Lower lobe of right lung (tissue), 2 donors: ENCODE measurements at regions not wholly inside any gene's neighbourhood (a gene's known extent, or its start where the extent isn't known, plus 50 kb on each side); places are given as distances from the start of the nearest gene placed in this dataset.
A peak's percentile ranks its signal among the peaks of the same experiment; 100 is the strongest.

ENCODE experiments used
- ATAC-seq, 2 donors: fragments of 200-7000 bp; cut with Tn5 transposase; one replicate each; pipeline ENCODE4 v1.9.1; 2020 to 2022; ENCODE audit warnings: mild to moderate bottlenecking in 2 of 2, moderate library complexity in 2 of 2
- DNase-seq: peaks from one replicate; pipeline ENCODE4 v3.0.0-alpha.2; 2020
- H3K27ac ChIP-seq: fragments of 200-600 bp; one replicate; pipeline ENCODE4 v1.8.0; 2022
- H3K27me3 ChIP-seq: fragments of 200-600 bp; one replicate; pipeline ENCODE4 v1.8.0; 2022; ENCODE audit warnings: low read depth
- H3K36me3 ChIP-seq: fragments of 200-600 bp; one replicate; pipeline ENCODE4 v1.8.0; 2022; ENCODE audit warnings: mild to moderate bottlenecking
- H3K4me1 ChIP-seq: fragments of 200-600 bp; one replicate; pipeline ENCODE4 v1.8.0; 2022
- H3K4me3 ChIP-seq: fragments of 200-600 bp; one replicate; pipeline ENCODE4 v1.8.0; 2022; ENCODE audit warnings: mild to moderate bottlenecking
- H3K9me3 ChIP-seq: fragments of 200-600 bp; one replicate; pipeline ENCODE4 v1.8.0; 2022
- CTCF ChIP-seq: fragments of 200-600 bp; IDR thresholded peaks from one replicate; pipeline ENCODE4 v1.8.0; 2022; ENCODE audit warnings: antibody characterized with exemption, mild to moderate bottlenecking
- intact Hi-C: fragments of 100-400 bp; cut with DNase I; formaldehyde crosslinking; loops from one replicate; pipeline ENCODE4 v1.11.0; 2022
- donor health status: DM: no; HTN: yes; CAD: no; lungs with severe emphysema.

- intact Hi-C loops, result no loop called here
- no peak overlapping the region for H3K27ac ChIP-seq
- no peaks in the 10 kb centered on the region for H3K4me1 ChIP-seq
- H3K9me3 ChIP-seq, result peaks cover 12% of the 10 kb centered on the region
- ATAC-seq (no peak), DNase-seq (no peak)
- no peak for TF ChIP-seq CTCF
- no peak overlapping the region for H3K4me3 ChIP-seq
- no peaks in the 10 kb centered on the region for H3K27me3 ChIP-seq
- no peaks in the 10 kb centered on the region for H3K36me3 ChIP-seq
Observed at GRCh38 chr14:54147758-54148157, 191.1 kb upstream of the BMP4 start.

- intact Hi-C loops, result no loop called here
- H3K36me3 ChIP-seq, result no peaks in the 10 kb centered on the region
Observed at GRCh38 chr14:54148251-54148650, 191.6 kb upstream of the BMP4 start.

GRCh38 chr14:54152351-54152750 lies 195.7 kb upstream of the BMP4 start:
- no peak for ATAC-seq
- H3K4me1 ChIP-seq, result no peaks in the 10 kb centered on the region
- H3K36me3 ChIP-seq, result no peaks in the 10 kb centered on the region
- TF ChIP-seq CTCF, result no peak
- intact Hi-C loops, result no loop called here
- DNase-seq, result no peak
- no peaks in the 10 kb centered on the region for H3K27me3 ChIP-seq
- H3K4me3 ChIP-seq, result no peak overlapping the region
- H3K9me3 ChIP-seq, result peaks cover 12% of the 10 kb centered on the region
- H3K27ac ChIP-seq, result no peak overlapping the region

More at GRCh38 chr14:54148251-54148650, 191.6 kb upstream of the BMP4 start:
- Histone ChIP-seq H3K9me3 (peaks cover 12% of the 10 kb centered on the region), H3K27ac (no peak overlapping the region), H3K4me3 (no peak overlapping the region), H3K4me1 (no peaks in the 10 kb centered on the region), H3K27me3 (no peaks in the 10 kb centered on the region)
- ATAC-seq (no peak), DNase-seq (no peak)
- no peak for TF ChIP-seq CTCF

GRCh38 chr14:54166049-54166950 lies 209.7 kb upstream of the BMP4 start:
- ATAC-seq (no peak), DNase-seq (no peak)
- H3K36me3 ChIP-seq, result no peaks in the 10 kb centered on the region
- intact Hi-C loops, result no loop called here
- no peak overlapping the region for H3K4me3 ChIP-seq
- H3K9me3 ChIP-seq, result no peaks in the 10 kb centered on the region
- no peaks in the 10 kb centered on the region for H3K27me3 ChIP-seq
- no peak for TF ChIP-seq CTCF
- H3K4me1 ChIP-seq, result no peaks in the 10 kb centered on the region
- no peak overlapping the region for H3K27ac ChIP-seq

GRCh38 chr14:54168489-54168888 lies 211.9 kb upstream of the BMP4 start:
- Histone ChIP-seq H3K4me3 (no peak overlapping the region), H3K36me3 (no peaks in the 10 kb centered on the region), H3K9me3 (no peaks in the 10 kb centered on the region), H3K27ac (no peak overlapping the region), H3K27me3 (no peaks in the 10 kb centered on the region), H3K4me1 (no peaks in the 10 kb centered on the region)
- intact Hi-C loops, result no loop called here
- DNase-seq (no peak), ATAC-seq (peak in 1 of 2 donors; percentile 20)
- no peak for TF ChIP-seq CTCF
